ACC112 (cell line): ENCODE measurements at regions not wholly inside any gene's neighbourhood (a gene's known extent, or its start where the extent isn't known, plus 50 kb on each side); places are given as distances from the start of the nearest gene placed in this dataset.

Experiments used
- H2AFZ ChIP-seq: fragments of 200-600 bp; sonication (generic); one replicate; pipeline ENCODE4 v1.6.0; 2017; ENCODE audit warnings: antibody characterized with exemption, low read length; ENCODE audit not compliant: unreplicated experiment
- H3K27ac ChIP-seq: fragments of 200-600 bp; sonication (generic); 2 replicates; pipeline ENCODE4 v1.5.1; 2014; ENCODE audit warnings: low read depth, mild to moderate bottlenecking, antibody characterized with exemption, low read length, moderate library complexity
- H3K27me3 ChIP-seq: fragments of 200-600 bp; sonication (generic); 2 replicates; pipeline ENCODE4 v1.6.1; 2014; ENCODE audit warnings: mild to moderate bottlenecking, antibody characterized with exemption, low read length, moderate library complexity, mixed read lengths; ENCODE audit not compliant: insufficient read depth
- H3K36me3 ChIP-seq: fragments of 200-600 bp; sonication (generic); 2 replicates; pipeline ENCODE4 v1.6.1; 2016; ENCODE audit warnings: mild to moderate bottlenecking, antibody characterized with exemption, low read length, moderate library complexity, mixed read lengths; ENCODE audit not compliant: insufficient read depth
- H3K4me1 ChIP-seq: fragments of 200-600 bp; sonication (generic); one replicate; pipeline ENCODE4 v1.6.1; 2016; ENCODE audit warnings: low read length, mixed read lengths; ENCODE audit not compliant: insufficient read depth, unreplicated experiment, control insufficient read depth
- H3K4me3 ChIP-seq: fragments of 200-600 bp; sonication (generic); 2 replicates; pipeline ENCODE4 v1.5.1; 2014; ENCODE audit warnings: mild to moderate bottlenecking, low read depth, low read length
- H3K79me2 ChIP-seq: fragments of 200-600 bp; sonication (generic); one replicate; pipeline ENCODE4 v1.6.0; 2016; ENCODE audit warnings: low read length; ENCODE audit not compliant: control insufficient read depth, unreplicated experiment, insufficient read depth

DNA sequence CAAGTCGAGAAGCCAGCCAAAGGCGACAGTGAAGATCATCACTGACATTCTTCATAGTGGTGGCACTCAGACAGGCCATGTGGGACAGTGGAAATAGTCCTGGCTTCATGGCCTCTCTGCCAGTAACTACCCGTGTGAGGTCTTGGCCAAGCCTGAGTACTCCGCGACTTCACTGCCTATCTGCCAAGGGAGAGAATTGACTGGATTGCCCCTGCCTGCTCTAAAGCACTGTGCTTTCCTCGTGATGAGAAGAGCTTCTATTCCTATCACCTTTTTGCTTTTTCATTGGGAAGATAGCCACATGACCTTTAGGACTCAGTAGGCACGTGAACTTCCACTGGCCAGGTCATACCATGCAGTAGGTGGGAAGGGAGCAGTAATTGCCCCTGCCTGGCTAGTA is 239.3 kb downstream of the HAUS1 start:
- H3K79me2 ChIP-seq = no peaks in the 10 kb centered on the region
- peaks cover 34% of the 10 kb centered on the region for H3K27me3 ChIP-seq
- H3K36me3 ChIP-seq = no peaks in the 10 kb centered on the region
- H3K27ac ChIP-seq = no peak overlapping the region
- H2AFZ ChIP-seq = no peak overlapping the region
- H3K4me3 ChIP-seq = no peak overlapping the region
- no peaks in the 10 kb centered on the region for H3K4me1 ChIP-seq

- no peaks in the 10 kb centered on the region for H3K79me2 ChIP-seq
- H3K4me3 ChIP-seq = no peak overlapping the region
- no peak overlapping the region for H2AFZ ChIP-seq
- no peak overlapping the region for H3K27ac ChIP-seq
- H3K27me3 ChIP-seq = peaks cover 29% of the 10 kb centered on the region
- H3K4me1 ChIP-seq = no peaks in the 10 kb centered on the region
- H3K36me3 ChIP-seq = no peaks in the 10 kb centered on the region
These were observed 239.8 kb downstream of the HAUS1 start for GRCh38 chr18:46343931-46344372.

DNA sequence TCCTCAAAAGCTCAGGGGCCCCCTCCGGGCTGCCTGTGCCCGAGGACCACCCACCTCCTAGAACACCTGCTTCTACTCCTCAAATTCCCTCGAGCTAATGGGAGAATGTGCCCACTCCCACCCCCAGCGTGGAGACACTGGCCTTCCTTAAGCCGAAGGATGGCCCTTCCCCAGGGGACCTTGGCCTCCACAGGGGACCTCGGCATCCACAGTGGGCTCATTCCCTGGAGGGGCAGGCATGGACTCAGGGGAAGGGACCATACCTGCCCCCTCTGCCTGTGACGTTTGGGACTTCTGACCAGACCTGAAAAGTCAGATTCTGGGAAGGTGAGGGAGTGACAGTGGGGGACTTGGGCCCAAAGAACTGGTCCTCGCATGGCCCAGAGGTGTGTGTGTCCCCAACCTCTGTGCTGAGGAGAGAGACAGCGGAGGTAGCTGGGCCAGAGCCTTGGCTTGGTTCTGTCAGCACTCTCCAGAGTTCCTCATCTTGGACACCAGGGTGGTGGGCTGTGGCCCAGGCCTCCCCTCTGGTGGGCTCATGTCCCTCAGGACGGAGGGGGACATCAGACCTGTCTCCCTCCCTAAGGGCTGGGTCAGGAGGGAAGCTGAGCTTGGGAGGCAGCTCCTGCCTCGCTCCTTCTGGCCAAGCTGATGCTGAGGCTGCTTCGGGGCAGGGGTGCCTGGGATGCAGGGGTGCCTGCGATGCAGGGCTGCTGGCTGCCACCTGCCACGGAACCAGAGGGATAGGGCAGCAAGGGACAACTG is 240.4 kb downstream of the HAUS1 start:
- Histone ChIP-seq H3K4me3 (no peak overlapping the region), H3K36me3 (no peaks in the 10 kb centered on the region), H3K4me1 (no peaks in the 10 kb centered on the region), H3K27ac (no peak overlapping the region), H3K79me2 (no peaks in the 10 kb centered on the region), H2AFZ (no peak overlapping the region), H3K27me3 (peaks cover 22% of the 10 kb centered on the region; the same call in 1 of the 2 replicates)

GRCh38 chr18:46345181-46345465 is 240.9 kb downstream of the HAUS1 start:
- peaks cover 19% of the 10 kb centered on the region; the same call in 1 of the 2 replicates for H3K27me3 ChIP-seq
- H3K36me3 ChIP-seq = no peaks in the 10 kb centered on the region
- H3K4me1 ChIP-seq = no peaks in the 10 kb centered on the region
- no peak overlapping the region for H3K4me3 ChIP-seq
- H3K79me2 ChIP-seq = no peaks in the 10 kb centered on the region
- H3K27ac ChIP-seq = no peak overlapping the region
- H2AFZ ChIP-seq = no peak overlapping the region

DNA sequence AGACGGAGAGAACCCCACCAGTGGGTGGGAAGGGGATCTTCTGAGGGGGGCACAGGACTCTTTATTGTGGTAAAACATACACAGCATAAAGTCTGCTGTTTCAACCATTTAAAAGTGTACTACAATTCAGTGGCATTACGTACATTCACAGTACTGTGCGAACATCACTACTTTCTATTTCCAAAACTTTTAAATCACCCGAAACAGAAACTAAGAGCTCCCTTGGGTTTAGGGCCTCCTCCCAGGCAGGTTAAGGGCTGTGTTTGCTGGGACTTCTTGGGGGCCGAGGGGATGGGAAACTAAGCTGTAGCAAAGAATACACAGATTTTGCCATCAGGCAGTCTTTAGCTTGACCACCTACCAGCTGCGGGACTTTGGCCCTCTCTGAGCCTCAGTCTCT is 242.0 kb downstream of the HAUS1 start:
- Histone ChIP-seq H3K79me2 (no peaks in the 10 kb centered on the region), H3K27ac (no peak overlapping the region), H3K36me3 (no peaks in the 10 kb centered on the region), H3K4me3 (no peak overlapping the region), H3K4me1 (no peaks in the 10 kb centered on the region), H2AFZ (no peak overlapping the region), H3K27me3 (0 out of 2 replicates have a peak, but pooled peaks cover 12% of the 10 kb centered on the region)

DNA sequence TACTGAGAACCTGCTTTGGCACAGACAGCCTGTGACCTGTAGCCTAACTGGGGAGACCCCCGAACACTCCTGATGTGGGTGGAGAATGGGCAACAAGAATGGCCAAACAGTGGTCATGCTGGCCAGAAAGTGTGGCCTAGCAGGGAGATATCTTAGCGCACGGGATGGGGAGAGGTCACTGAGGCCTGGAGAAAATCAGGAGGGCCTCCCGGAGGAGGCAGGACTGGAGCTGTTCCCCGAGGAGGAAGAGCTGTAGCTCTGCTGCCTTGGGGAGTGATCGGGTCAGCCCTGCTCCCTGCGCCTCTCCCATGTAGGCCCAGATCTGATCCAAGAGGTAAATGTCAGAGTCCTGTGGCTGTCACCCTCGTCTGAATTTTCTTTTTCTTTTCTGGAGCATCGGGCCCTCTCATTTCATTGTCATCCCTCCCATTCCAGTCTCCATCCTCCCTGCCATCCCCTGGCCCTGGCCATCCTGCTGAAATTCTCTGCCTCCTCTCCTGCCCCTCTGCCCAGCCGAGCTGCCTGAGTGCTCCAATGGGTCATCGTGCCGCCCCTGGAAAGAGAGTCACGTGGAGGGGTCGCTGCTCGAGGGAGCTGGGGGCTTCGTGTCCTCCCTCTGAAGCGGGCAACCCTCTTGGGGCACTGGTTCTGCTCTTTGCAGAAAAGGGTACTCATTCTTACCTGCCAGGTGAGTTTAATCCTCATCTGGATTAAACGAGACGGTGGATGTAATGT is 242.9 kb downstream of the HAUS1 start:
- H3K27me3 ChIP-seq = 0 out of 2 replicates have a peak, but pooled peaks cover 6% of the 10 kb centered on the region
- H3K4me3 ChIP-seq = no peak overlapping the region
- H3K4me1 ChIP-seq = no peaks in the 10 kb centered on the region
- H3K79me2 ChIP-seq = no peaks in the 10 kb centered on the region
- H2AFZ ChIP-seq = no peak overlapping the region
- H3K27ac ChIP-seq = no peak overlapping the region
- no peaks in the 10 kb centered on the region for H3K36me3 ChIP-seq

GRCh38 chr18:46350598-46351159 is 246.5 kb downstream of the HAUS1 start:
- no peak overlapping the region for H3K4me3 ChIP-seq

GRCh38 chr18:46352520-46353250 is 248.5 kb downstream of the HAUS1 start:
- H3K27ac ChIP-seq = no peak overlapping the region
- no peaks in the 10 kb centered on the region for H3K4me1 ChIP-seq
- H3K4me3 ChIP-seq = no peak overlapping the region
- peaks cover 12% of the 10 kb centered on the region; the same call in 1 of the 2 replicates for H3K27me3 ChIP-seq
- no peaks in the 10 kb centered on the region for H3K79me2 ChIP-seq
- no peaks in the 10 kb centered on the region for H3K36me3 ChIP-seq
- no peak overlapping the region for H2AFZ ChIP-seq

More at GRCh38 chr18:46350598-46351159, 246.5 kb downstream of the HAUS1 start:
- H3K27me3 ChIP-seq = peaks cover 12% of the 10 kb centered on the region; the same call in 1 of the 2 replicates
- no peak overlapping the region for H2AFZ ChIP-seq
- H3K27ac ChIP-seq = no peak overlapping the region
- no peaks in the 10 kb centered on the region for H3K79me2 ChIP-seq
- no peaks in the 10 kb centered on the region for H3K36me3 ChIP-seq
- H3K4me1 ChIP-seq = no peaks in the 10 kb centered on the region

DNA sequence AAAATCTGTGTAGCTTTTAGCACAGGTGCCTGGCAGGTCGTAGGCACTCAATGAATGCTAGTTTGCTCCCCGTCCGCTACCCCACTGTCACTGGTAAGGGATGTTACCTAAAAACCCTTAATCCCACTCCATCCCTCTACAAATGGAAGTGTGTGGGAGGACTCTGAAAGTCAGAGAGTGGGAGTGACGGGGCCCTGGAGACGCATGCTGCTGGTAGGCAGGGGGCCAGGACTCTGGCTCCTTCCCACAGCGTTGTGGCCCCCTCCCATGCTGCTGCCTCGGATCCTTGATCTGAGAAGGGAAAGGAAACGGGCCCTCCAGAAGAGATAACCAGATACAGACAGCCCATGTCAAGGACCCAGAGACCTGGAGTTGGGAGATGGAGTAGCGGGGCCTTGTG is 249.3 kb downstream of the HAUS1 start:
- Histone ChIP-seq H3K79me2 (no peaks in the 10 kb centered on the region), H3K4me3 (no peak overlapping the region), H3K4me1 (no peaks in the 10 kb centered on the region), H2AFZ (no peak overlapping the region), H3K27me3 (peaks cover 12% of the 10 kb centered on the region; the same call in 1 of the 2 replicates), H3K36me3 (no peaks in the 10 kb centered on the region), H3K27ac (no peak overlapping the region)

- Histone ChIP-seq H3K27ac (no peak overlapping the region), H2AFZ (no peak overlapping the region), H3K4me3 (no peak overlapping the region), H3K27me3 (peaks cover 16% of the 10 kb centered on the region; the same call in 1 of the 2 replicates), H3K4me1 (no peaks in the 10 kb centered on the region), H3K79me2 (no peaks in the 10 kb centered on the region), H3K36me3 (no peaks in the 10 kb centered on the region)
These were observed 252.3 kb downstream of the HAUS1 start for GRCh38 chr18:46356278-46357033.
